Common myeloid progenitor, CD34-positive (primary cell): ENCODE measurements at regions not wholly inside any gene's neighbourhood (a gene's known extent, or its start where the extent isn't known, plus 50 kb on each side); places are given as distances from the start of the nearest gene placed in this dataset.

Experiments used
- CTCF ChIA-PET: fragments of 350-600 bp; sonication (Branson Sonifier 250); formaldehyde crosslinking; loops from one replicate; lab custom pipeline; 2021; ENCODE audit warnings: antibody characterized with exemption; lab: Charles Lee
- POLR2A ChIA-PET: fragments of 350-600 bp; sonication (Branson Sonifier 250); formaldehyde crosslinking; loops from one replicate; lab custom pipeline; 2021; ENCODE audit warnings: antibody characterized with exemption; lab: Charles Lee
- DNase-seq, 3 donors: peaks; one replicate each; pipeline versions ENCODE4 v3.0.0 to v3.0.0-alpha.2; 2013
- H3K27ac ChIP-seq, 2 experiments: 1 replicate in 1 of 2; 2 replicates in 1 of 2; pipeline ENCODE4 v1.7.0; 2013; ENCODE audit warnings: inconsistent platforms in 2 of 2, low read length in 2 of 2, mild to moderate bottlenecking in 2 of 2, low read depth in 1 of 2, moderate library complexity in 1 of 2; ENCODE audit not compliant: severe bottlenecking in 2 of 2, insufficient read depth in 1 of 2, poor library complexity in 1 of 2
- H3K27me3 ChIP-seq, 5 experiments: replicated peaks in 2 of 5; 1 replicate in 3 of 5; 2 replicates in 2 of 5; pipeline versions ENCODE4 v1.6.1 to v1.7.0; 2013; ENCODE audit warnings: low read length in 4 of 5, mild to moderate bottlenecking in 2 of 5, moderate library complexity in 2 of 5, inconsistent platforms in 1 of 5; ENCODE audit not compliant: insufficient read depth in 5 of 5, control insufficient read depth in 4 of 5
- H3K36me3 ChIP-seq, 4 experiments: 1 replicate in 2 of 4; 2 replicates in 2 of 4; pipeline versions ENCODE4 v1.6.1 to v1.7.0; 2013; ENCODE audit warnings: low read length in 3 of 4, control low read depth in 1 of 4, mild to moderate bottlenecking in 1 of 4; ENCODE audit not compliant: control insufficient read depth in 4 of 4, insufficient read depth in 4 of 4
- H3K4me1 ChIP-seq, 4 experiments: 1 replicate in 3 of 4; 2 replicates in 1 of 4; pipeline versions ENCODE4 v1.6.1 to v1.7.1; 2013; ENCODE audit warnings: low read length in 3 of 4, mild to moderate bottlenecking in 3 of 4, control low read depth in 1 of 4, inconsistent platforms in 1 of 4, moderate library complexity in 1 of 4; ENCODE audit not compliant: control insufficient read depth in 4 of 4, insufficient read depth in 4 of 4; ENCODE audit errors: control extremely low read depth in 1 of 4
- H3K4me3 ChIP-seq, 7 experiments: 1 replicate in 4 of 7; 2 replicates in 3 of 7; pipeline versions ENCODE4 v1.5.1 to v1.7.0; 2013; ENCODE audit warnings: mild to moderate bottlenecking in 7 of 7, low read length in 6 of 7, moderate library complexity in 6 of 7, inconsistent platforms in 2 of 7, low read depth in 2 of 7, control low read depth in 1 of 7; ENCODE audit not compliant: insufficient read depth in 4 of 7, control insufficient read depth in 1 of 7; ENCODE audit errors: extremely low read depth in 1 of 7
- H3K9me3 ChIP-seq, 5 experiments: 1 replicate in 4 of 5; 2 replicates in 1 of 5; pipeline versions ENCODE4 v1.6.1 to v1.7.1; 2013; ENCODE audit warnings: low read length in 4 of 5, mild to moderate bottlenecking in 2 of 5, inconsistent platforms in 1 of 5, low read depth in 1 of 5, moderate library complexity in 1 of 5; ENCODE audit not compliant: control insufficient read depth in 4 of 5, insufficient read depth in 2 of 5; ENCODE audit errors: control extremely low read depth in 1 of 5
- WGBS: methylation state at CpG from one replicate; pipeline ENCODE4 v1.1.5; 2013; ENCODE audit not compliant: insufficient coverage; 5-methylcytosine and 5-hydroxymethylcytosine counted together

DNA sequence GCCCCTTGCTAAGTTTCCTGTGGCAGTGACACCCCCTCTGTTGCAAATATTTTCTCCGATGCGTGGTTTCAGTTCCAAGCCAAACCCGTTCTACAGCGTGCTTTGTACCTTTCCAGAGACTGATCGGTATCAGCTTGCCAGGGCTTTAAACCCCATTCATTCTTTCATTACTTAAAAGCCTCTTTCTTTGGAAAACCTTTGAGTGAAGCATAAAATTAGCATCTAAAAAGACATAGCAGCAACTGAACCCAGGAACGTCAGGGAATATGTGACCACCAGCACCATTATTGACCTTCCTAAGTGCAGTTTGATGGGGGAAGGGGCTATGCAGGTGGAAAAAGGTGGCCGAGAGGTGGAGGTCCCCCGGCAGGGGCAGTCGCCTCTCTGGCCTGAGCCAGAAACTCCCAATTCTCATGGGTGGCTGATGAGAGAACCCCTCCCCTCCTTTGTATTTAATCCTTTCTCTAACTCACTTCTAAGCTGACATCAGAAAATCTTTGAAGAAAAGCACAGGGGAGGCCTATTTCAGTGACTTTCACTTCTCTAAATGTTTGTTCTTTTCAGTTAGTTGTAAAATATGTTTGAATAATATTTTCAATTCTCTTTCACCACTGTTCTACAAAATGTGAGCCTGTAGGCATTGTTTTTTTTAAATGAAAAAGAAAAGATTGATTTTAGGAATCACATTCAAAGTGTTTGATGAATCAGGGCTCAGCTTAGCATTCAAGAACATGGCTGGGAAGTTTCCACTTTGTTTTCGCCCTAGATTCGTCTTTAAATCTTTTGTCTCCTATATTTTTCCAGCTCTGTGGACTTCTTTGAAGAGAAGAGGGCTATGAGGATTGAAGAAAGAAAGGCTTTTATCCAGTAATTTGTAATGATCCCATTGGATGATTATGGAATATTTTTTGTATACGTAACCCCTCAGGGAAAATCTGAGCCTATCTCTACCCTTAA lies 89.2 kb downstream of the RSPH3 start:
- 55% methylated on average over 11 of the region's 12 CpGs for whole genome bisulfite sequencing
- POLR2A ChIA-PET = interaction anchor here (0.6 kb wide), 1 partner anchor 310 kb away, joined by 3 read pairs; no protein-coding TSS in a partner anchor
- H3K27ac ChIP-seq = peak overlapping the region in 1 of 2 experiments; percentile 20
- H3K4me3 ChIP-seq = peak overlapping the region in 2 of 7 experiments; percentile 19 to 39
- H3K4me1 ChIP-seq = peaks cover 12 to 23% (median 15%) of the 10 kb centered on the region in 4 experiments
- CTCF ChIA-PET = interaction anchor here (1.1 kb wide), 2 partner anchors 21 to 29 kb away, joined by 3 read pairs; no protein-coding TSS in a partner anchor
- no peaks in the 10 kb centered on the region for H3K36me3 ChIP-seq
- peak in 2 of 3 donors; percentile 13 to 17 for DNase-seq
- H3K27me3 ChIP-seq = no peaks in the 10 kb centered on the region
- peaks cover 0 to 7% (median 2%) of the 10 kb centered on the region in 5 experiments for H3K9me3 ChIP-seq

DNA sequence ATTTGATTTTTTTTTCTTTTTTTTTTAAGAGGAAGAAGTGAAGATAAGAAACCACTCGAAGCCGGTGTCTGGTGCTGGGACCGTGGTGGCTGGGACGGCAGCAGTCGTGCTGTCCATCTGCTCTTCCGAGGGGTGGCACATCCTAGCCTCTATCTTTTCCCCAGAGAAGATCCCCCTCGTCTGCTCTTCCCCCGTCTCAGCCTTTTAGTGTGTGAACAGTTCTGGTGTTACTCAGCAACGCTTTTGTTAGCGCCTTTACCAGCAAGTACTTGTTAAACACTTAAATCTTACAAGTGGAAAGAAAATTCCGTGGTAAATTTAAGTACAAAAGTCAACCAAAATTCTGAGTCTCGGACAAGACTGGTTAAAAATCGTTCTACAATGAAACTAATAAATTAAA lies 90.1 kb downstream of the RSPH3 start:
- Histone ChIP-seq H3K9me3 (peaks cover 1 to 13% (median 2%) of the 10 kb centered on the region in 5 experiments), H3K27ac (no peak overlapping the region), H3K36me3 (no peaks in the 10 kb centered on the region), H3K27me3 (no peaks in the 10 kb centered on the region), H3K4me3 (no peak overlapping the region), H3K4me1 (peaks cover 12 to 23% (median 15%) of the 10 kb centered on the region in 4 experiments)
- CTCF ChIA-PET = no interaction called here
- DNase-seq = peak in 2 of 3 donors; percentile 15 to 26
- WGBS = 65% methylated on average over 8 of the region's 13 CpGs
- POLR2A ChIA-PET = no interaction called here

- H3K4me3 ChIP-seq = no peak overlapping the region
- no peaks in the 10 kb centered on the region for H3K27me3 ChIP-seq
- no peak for DNase-seq
- peaks cover 12 to 23% (median 15%) of the 10 kb centered on the region in 4 experiments for H3K4me1 ChIP-seq
- H3K9me3 ChIP-seq = peaks cover 2 to 22% (median 8%) of the 10 kb centered on the region in 5 experiments
- no CpG with 5 or more reads among the region's 1 CpG for WGBS
- H3K27ac ChIP-seq = no peak overlapping the region
- no peaks in the 10 kb centered on the region for H3K36me3 ChIP-seq
- ChIA-PET CTCF (no interaction called here), POLR2A (no interaction called here)
Measured at GRCh38 chr6:158908606-158909005, 89.4 kb upstream of the EZR start.

DNA sequence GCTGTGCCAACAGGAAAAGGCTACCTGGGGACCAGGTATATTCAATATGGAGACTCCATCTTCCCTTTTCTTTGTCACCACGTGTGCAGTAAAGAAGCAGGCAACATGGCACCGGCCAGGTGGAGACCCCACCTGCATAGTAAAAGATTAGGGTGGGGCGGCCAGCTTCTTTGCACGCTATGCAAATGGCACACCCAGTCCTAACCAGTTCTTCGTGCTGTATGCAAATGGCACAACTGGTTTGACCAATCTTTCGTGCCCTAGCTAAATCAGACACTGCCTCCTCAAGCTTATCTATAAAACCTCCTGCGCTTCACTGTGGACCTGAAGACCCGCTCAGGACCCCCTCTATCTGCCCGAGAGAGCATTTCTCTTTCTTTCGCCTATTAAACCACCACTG lies 88.8 kb upstream of the EZR start:
- H3K4me1 ChIP-seq = peaks cover 12 to 23% (median 15%) of the 10 kb centered on the region in 4 experiments
- H3K27me3 ChIP-seq = no peaks in the 10 kb centered on the region
- H3K27ac ChIP-seq = no peak overlapping the region
- no peak overlapping the region for H3K4me3 ChIP-seq
- H3K9me3 ChIP-seq = peaks cover 2 to 22% (median 8%) of the 10 kb centered on the region in 5 experiments
- CTCF ChIA-PET = interaction anchor here (1.0 kb wide), 1 partner anchor 10 kb away, joined by 3 read pairs; no protein-coding TSS in a partner anchor
- WGBS = 95% methylated on average over 10 of the region's 10 CpGs
- DNase-seq = no peak
- POLR2A ChIA-PET = no interaction called here
- no peaks in the 10 kb centered on the region for H3K36me3 ChIP-seq

DNA sequence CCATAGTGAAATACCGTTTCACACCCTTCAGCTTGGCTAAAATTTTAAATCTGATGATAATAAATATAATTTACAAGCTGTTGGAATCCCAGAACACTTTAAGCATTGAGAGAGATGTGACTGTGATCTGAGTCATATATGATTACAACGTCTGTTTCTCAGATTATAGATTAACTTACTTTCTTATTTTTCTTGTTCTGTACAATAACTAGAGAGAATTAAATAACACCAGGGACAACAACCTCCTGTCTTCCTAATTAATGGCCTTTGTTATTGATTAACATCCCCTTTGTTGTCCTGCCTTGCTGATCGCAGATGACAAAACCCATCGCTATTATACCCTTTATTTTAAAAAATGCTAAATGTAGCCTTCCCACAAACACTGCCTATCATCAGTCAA lies 87.8 kb upstream of the EZR start:
- peaks cover 2 to 22% (median 8%) of the 10 kb centered on the region in 5 experiments for H3K9me3 ChIP-seq
- H3K4me1 ChIP-seq = peaks cover 8 to 14% (median 9%) of the 10 kb centered on the region in 4 experiments
- no peaks in the 10 kb centered on the region for H3K36me3 ChIP-seq
- no peak overlapping the region for H3K4me3 ChIP-seq
- no peaks in the 10 kb centered on the region for H3K27me3 ChIP-seq
- H3K27ac ChIP-seq = no peak overlapping the region
- DNase-seq = no peak
- WGBS = 94% methylated on average over 2 of the region's 4 CpGs
- ChIA-PET CTCF (interaction anchor here (1.0 kb wide), 1 partner anchor 11 kb away, joined by 3 read pairs; no protein-coding TSS in a partner anchor), POLR2A (interaction anchor here (0.5 kb wide), 1 partner anchor 61 kb away, joined by 3 read pairs; no protein-coding TSS in a partner anchor)

DNA sequence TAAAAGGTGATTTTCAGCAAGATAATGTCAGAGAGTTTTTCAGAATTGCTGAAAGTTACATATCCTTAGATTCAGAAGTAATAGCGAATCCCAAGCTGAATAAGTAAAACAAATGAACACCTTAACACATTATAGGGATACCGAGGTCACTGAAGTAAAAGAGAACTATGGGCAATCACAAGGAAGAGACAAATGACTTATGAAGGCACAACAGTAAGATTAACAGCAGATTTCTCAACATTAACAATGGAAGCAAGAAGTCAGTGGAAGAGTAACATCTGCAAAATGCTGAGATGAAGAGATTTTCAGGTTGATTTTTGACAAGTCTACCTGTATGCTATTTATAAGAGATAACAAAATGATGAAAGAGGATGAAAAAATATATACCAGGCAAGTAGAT lies 86.1 kb upstream of the EZR start:
- H3K4me1 ChIP-seq = peaks cover 0 to 6% (median 2%) of the 10 kb centered on the region in 4 experiments
- peak in 2 of 3 donors; percentile 19 to 41 for DNase-seq
- ChIA-PET POLR2A (no interaction called here), CTCF (interaction anchor here (1.2 kb wide), 1 partner anchor 9 kb away, joined by 3 read pairs; no protein-coding TSS in a partner anchor)
- H3K27ac ChIP-seq = no peak overlapping the region
- H3K9me3 ChIP-seq = peaks cover 2 to 22% (median 8%) of the 10 kb centered on the region in 5 experiments
- WGBS = no CpG with 5 or more reads among the region's 2 CpGs
- H3K27me3 ChIP-seq = no peaks in the 10 kb centered on the region
- H3K36me3 ChIP-seq = no peaks in the 10 kb centered on the region
- H3K4me3 ChIP-seq = no peak overlapping the region
